ENCODE measurements at regions not wholly inside any gene's neighbourhood (a gene's known extent, or its start where the extent isn't known, plus 50 kb on each side); places are given as distances from the start of the nearest gene placed in this dataset.

DNA sequence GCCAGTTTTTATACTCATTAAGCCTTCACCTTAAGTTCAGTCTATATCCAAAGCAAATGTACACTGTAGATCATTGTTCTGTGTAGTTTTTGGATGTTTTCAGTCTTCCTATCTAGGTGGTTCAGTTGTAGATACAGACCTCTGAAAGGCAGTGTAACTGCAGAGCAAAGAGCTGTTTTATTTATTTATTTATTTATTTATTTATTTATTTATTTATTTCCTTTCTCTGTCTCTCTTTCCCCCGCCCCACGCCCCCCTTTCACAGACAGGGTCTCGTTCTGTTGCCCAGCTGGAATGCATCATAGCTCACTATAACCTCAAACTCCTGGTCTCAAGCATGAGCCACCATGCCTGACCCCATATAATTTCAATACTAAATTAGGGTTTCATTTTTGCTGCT, 281.8 kb upstream of the KLHL1 start:
- no peaks in the 10 kb centered on the region for H3K36me3 ChIP-seq (ENCODE audit: insufficient read depth, low read length)
- H3F3A ChIP-seq (ENCODE audit: insufficient read depth, low read length, poor library complexity, severe bottlenecking) = no peaks in the 10 kb centered on the region
- no peaks in the 10 kb centered on the region for H3K9me2 ChIP-seq (ENCODE audit: insufficient read depth, low read length)
- no peak overlapping the region for H3K9ac ChIP-seq (ENCODE audit: low read length)
- H3K4me2 ChIP-seq (ENCODE audit: low read length) = no peak overlapping the region
- no peak overlapping the region for H2AFZ ChIP-seq (ENCODE audit: low read depth, low read length)
- no peaks in the 10 kb centered on the region for H3K79me2 ChIP-seq (replicated peaks; ENCODE audit: insufficient read depth, low read length)
- no peak overlapping the region for H3K27ac ChIP-seq (ENCODE audit: low read length)
- TF ChIP-seq, protein P1, sequence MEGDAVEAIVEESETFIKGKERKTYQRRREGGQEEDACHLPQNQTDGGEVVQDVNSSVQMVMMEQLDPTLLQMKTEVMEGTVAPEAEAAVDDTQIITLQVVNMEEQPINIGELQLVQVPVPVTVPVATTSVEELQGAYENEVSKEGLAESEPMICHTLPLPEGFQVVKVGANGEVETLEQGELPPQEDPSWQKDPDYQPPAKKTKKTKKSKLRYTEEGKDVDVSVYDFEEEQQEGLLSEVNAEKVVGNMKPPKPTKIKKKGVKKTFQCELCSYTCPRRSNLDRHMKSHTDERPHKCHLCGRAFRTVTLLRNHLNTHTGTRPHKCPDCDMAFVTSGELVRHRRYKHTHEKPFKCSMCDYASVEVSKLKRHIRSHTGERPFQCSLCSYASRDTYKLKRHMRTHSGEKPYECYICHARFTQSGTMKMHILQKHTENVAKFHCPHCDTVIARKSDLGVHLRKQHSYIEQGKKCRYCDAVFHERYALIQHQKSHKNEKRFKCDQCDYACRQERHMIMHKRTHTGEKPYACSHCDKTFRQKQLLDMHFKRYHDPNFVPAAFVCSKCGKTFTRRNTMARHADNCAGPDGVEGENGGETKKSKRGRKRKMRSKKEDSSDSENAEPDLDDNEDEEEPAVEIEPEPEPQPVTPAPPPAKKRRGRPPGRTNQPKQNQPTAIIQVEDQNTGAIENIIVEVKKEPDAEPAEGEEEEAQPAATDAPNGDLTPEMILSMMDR (IDR thresholded peaks at IDR 0.05; ENCODE audit: poor library complexity, severe bottlenecking) = no peak
- TF ChIP-seq POLR2AphosphoS5 (IDR thresholded peaks at IDR 0.05) (no peak), SMC3 (conservative IDR thresholded peaks at IDR 0.05; ENCODE audit: poor library complexity) (no peak)
- H3K27me3 ChIP-seq (ENCODE audit: insufficient read depth, low read depth, low read length) = peaks cover 35% of the 10 kb centered on the region
- no peaks in the 10 kb centered on the region for H4K20me1 ChIP-seq (ENCODE audit: insufficient read depth)
- H3K4me3 ChIP-seq (ENCODE audit: low read length) = no peak overlapping the region
- H3K9me3 ChIP-seq (ENCODE audit: low read length) = no peaks in the 10 kb centered on the region

DNA sequence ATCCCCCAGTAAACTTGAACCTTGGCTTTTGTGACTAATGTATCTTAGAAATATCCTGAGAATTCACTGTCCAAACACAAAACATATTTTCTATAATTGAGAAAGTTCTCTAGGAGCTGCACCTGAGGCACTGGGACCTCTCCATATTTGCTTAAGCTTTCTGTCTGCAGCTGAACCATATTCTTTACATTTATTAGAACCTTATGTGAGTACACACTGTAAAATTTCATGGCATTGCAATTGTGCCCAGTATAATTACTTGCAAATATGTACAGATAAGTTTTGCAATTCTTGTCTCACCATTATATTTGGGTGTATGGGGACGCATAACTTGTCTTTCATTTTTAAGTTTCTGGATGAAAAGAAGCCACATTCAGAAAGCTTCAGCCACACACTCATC, 280.7 kb upstream of the KLHL1 start:
- no peaks in the 10 kb centered on the region for H3K79me2 ChIP-seq (replicated peaks; ENCODE audit: insufficient read depth, low read length)
- no peak overlapping the region for H2AFZ ChIP-seq (ENCODE audit: low read depth, low read length)
- H3K9me2 ChIP-seq (ENCODE audit: insufficient read depth, low read length) = no peaks in the 10 kb centered on the region
- H3K36me3 ChIP-seq (ENCODE audit: insufficient read depth, low read length) = no peaks in the 10 kb centered on the region
- no peaks in the 10 kb centered on the region for H3F3A ChIP-seq (ENCODE audit: insufficient read depth, low read length, poor library complexity, severe bottlenecking)
- TF ChIP-seq TAF1 (IDR thresholded peaks at IDR 0.05; ENCODE audit: low read depth) = no peak
- no peak for TF ChIP-seq RAD21 (conservative IDR thresholded peaks at IDR 0.05)
- no peak for TF ChIP-seq SMC3 (conservative IDR thresholded peaks at IDR 0.05; ENCODE audit: poor library complexity)
- no peak for TF ChIP-seq MXI1 (conservative IDR thresholded peaks at IDR 0.05; ENCODE audit: poor library complexity, severe bottlenecking)
- TF ChIP-seq EZH2 (IDR thresholded peaks at IDR 0.05; ENCODE audit: borderline replicate concordance, insufficient read depth, low read length, poor library complexity, severe bottlenecking) = no peak
- TF ChIP-seq EP300 (conservative IDR thresholded peaks at IDR 0.05; ENCODE audit: poor library complexity, severe bottlenecking) = no peak
- TF ChIP-seq, protein P1 (IDR thresholded peaks at IDR 0.05; ENCODE audit: poor library complexity, severe bottlenecking) = no peak
- TF ChIP-seq POLR2AphosphoS5 (IDR thresholded peaks at IDR 0.05) = no peak
- TF ChIP-seq, protein P2, sequence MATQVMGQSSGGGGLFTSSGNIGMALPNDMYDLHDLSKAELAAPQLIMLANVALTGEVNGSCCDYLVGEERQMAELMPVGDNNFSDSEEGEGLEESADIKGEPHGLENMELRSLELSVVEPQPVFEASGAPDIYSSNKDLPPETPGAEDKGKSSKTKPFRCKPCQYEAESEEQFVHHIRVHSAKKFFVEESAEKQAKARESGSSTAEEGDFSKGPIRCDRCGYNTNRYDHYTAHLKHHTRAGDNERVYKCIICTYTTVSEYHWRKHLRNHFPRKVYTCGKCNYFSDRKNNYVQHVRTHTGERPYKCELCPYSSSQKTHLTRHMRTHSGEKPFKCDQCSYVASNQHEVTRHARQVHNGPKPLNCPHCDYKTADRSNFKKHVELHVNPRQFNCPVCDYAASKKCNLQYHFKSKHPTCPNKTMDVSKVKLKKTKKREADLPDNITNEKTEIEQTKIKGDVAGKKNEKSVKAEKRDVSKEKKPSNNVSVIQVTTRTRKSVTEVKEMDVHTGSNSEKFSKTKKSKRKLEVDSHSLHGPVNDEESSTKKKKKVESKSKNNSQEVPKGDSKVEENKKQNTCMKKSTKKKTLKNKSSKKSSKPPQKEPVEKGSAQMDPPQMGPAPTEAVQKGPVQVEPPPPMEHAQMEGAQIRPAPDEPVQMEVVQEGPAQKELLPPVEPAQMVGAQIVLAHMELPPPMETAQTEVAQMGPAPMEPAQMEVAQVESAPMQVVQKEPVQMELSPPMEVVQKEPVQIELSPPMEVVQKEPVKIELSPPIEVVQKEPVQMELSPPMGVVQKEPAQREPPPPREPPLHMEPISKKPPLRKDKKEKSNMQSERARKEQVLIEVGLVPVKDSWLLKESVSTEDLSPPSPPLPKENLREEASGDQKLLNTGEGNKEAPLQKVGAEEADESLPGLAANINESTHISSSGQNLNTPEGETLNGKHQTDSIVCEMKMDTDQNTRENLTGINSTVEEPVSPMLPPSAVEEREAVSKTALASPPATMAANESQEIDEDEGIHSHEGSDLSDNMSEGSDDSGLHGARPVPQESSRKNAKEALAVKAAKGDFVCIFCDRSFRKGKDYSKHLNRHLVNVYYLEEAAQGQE (IDR thresholded peaks at IDR 0.05; ENCODE audit: borderline replicate concordance) = no peak
- no peak overlapping the region for H3K4me2 ChIP-seq (ENCODE audit: low read length)
- peaks cover 30% of the 10 kb centered on the region for H3K27me3 ChIP-seq (ENCODE audit: insufficient read depth, low read depth, low read length)
- no peak overlapping the region for H3K27ac ChIP-seq (ENCODE audit: low read length)
- no peak overlapping the region for H3K4me3 ChIP-seq (ENCODE audit: low read length)
- no peak overlapping the region for H3K9ac ChIP-seq (ENCODE audit: low read length)
- no peaks in the 10 kb centered on the region for H4K20me1 ChIP-seq (ENCODE audit: insufficient read depth)
- H3K9me3 ChIP-seq (ENCODE audit: low read length) = no peaks in the 10 kb centered on the region

Data from neural cell (in vitro differentiated cells).